ENCODE measurements at regions not wholly inside any gene's neighbourhood (a gene's known extent, or its start where the extent isn't known, plus 50 kb on each side); places are given as distances from the start of the nearest gene placed in this dataset.

- TF ChIP-seq REST (IDR thresholded peaks at IDR 0.05; ENCODE audit: insufficient read depth in 1 of 2, low read depth in 2 of 2, low read length in 2 of 2) (no peak), TAF1 (IDR thresholded peaks at IDR 0.05; ENCODE audit: borderline replicate concordance, insufficient read depth, low read length) (no peak), POLR2AphosphoS5 (IDR thresholded peaks at IDR 0.05; ENCODE audit: low read depth, low read length) (no peak), SIN3A (IDR thresholded peaks at IDR 0.05; ENCODE audit: borderline replicate concordance, insufficient read depth, low read length) (no peak), FOXP2 (optimal IDR thresholded peaks at IDR 0.05; ENCODE audit: borderline replicate concordance, extremely low read depth, extremely low read length, insufficient read depth) (no peak)
These were observed 57.2 kb upstream of the LRRC55 start for GRCh38 chr11:57124505-57124904.

Measured in PFSK-1 (cell line).